ENCODE measurements at regions not wholly inside any gene's neighbourhood (a gene's known extent, or its start where the extent isn't known, plus 50 kb on each side); places are given as distances from the start of the nearest gene placed in this dataset.

DNA sequence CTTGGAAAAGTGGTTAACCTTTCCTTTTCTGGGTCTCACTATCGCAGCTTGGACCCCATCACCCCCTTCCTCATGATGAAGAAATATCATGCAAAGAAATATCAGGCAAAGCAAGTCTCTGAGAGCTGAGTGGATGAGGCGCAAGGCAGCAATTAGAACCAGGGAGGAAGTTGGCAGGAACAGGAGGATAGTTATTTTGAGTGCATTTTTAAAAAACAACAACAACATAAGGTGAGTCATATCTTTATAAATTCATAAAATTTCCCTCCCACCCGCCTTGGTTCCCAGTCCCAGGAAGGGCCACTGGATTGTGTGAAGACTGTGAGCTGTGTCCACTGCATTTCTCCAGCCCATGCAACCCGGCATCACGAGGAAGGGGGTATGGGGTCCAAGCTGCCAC, 316.9 kb upstream of the TLE3 start:
- no peak for TF ChIP-seq POLR2A (IDR thresholded peaks at IDR 0.05)
- no peak for TF ChIP-seq POLR2AphosphoS5 (IDR thresholded peaks at IDR 0.05; ENCODE audit: insufficient read depth in 1 of 2, low read depth in 1 of 2)
- TF ChIP-seq, protein P1, sequence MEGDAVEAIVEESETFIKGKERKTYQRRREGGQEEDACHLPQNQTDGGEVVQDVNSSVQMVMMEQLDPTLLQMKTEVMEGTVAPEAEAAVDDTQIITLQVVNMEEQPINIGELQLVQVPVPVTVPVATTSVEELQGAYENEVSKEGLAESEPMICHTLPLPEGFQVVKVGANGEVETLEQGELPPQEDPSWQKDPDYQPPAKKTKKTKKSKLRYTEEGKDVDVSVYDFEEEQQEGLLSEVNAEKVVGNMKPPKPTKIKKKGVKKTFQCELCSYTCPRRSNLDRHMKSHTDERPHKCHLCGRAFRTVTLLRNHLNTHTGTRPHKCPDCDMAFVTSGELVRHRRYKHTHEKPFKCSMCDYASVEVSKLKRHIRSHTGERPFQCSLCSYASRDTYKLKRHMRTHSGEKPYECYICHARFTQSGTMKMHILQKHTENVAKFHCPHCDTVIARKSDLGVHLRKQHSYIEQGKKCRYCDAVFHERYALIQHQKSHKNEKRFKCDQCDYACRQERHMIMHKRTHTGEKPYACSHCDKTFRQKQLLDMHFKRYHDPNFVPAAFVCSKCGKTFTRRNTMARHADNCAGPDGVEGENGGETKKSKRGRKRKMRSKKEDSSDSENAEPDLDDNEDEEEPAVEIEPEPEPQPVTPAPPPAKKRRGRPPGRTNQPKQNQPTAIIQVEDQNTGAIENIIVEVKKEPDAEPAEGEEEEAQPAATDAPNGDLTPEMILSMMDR (IDR thresholded peaks at IDR 0.05), result no peak
